NB4 (cell line): ENCODE measurements at regions not wholly inside any gene's neighbourhood (a gene's known extent, or its start where the extent isn't known, plus 50 kb on each side); places are given as distances from the start of the nearest gene placed in this dataset.

Experiments used
- CTCF ChIP-seq: IDR thresholded peaks from one replicate; pipeline ENCODE4 v1.5.1; 2012; ENCODE audit warnings: low read depth, low read length
- MAX ChIP-seq: IDR thresholded peaks from 2 replicates; pipeline ENCODE4 v1.6.1; 2011; ENCODE audit warnings: low read depth, low read length
- MYC ChIP-seq: IDR thresholded peaks from 2 replicates; pipeline ENCODE4 v1.6.1; 2011; ENCODE audit warnings: low read depth, low read length
- POLR2A ChIP-seq: IDR thresholded peaks from 2 replicates; pipeline ENCODE4 v1.6.1; 2011; ENCODE audit warnings: mild to moderate bottlenecking; ENCODE audit not compliant: insufficient read length; ENCODE audit errors: extremely low read depth

GRCh38 chr7:52249741-52250140, 785.7 kb upstream of the POM121L12 start:
- TF ChIP-seq POLR2A (no peak), CTCF (no peak), MAX (no peak), MYC (no peak)
